NCI-H2196 treated with DMSO at 0.1 percent for 48 hours (cell line): ENCODE measurements at regions not wholly inside any gene's neighbourhood (a gene's known extent, or its start where the extent isn't known, plus 50 kb on each side); places are given as distances from the start of the nearest gene placed in this dataset.
A peak's percentile ranks its signal among the peaks of the same experiment; 100 is the strongest.

Experiments used
- DNase-seq: peaks from one replicate; lab custom pipeline; 2025; ENCODE audit not compliant: unreplicated experiment; lab: John Stamatoyannopoulos, UW

DNA sequence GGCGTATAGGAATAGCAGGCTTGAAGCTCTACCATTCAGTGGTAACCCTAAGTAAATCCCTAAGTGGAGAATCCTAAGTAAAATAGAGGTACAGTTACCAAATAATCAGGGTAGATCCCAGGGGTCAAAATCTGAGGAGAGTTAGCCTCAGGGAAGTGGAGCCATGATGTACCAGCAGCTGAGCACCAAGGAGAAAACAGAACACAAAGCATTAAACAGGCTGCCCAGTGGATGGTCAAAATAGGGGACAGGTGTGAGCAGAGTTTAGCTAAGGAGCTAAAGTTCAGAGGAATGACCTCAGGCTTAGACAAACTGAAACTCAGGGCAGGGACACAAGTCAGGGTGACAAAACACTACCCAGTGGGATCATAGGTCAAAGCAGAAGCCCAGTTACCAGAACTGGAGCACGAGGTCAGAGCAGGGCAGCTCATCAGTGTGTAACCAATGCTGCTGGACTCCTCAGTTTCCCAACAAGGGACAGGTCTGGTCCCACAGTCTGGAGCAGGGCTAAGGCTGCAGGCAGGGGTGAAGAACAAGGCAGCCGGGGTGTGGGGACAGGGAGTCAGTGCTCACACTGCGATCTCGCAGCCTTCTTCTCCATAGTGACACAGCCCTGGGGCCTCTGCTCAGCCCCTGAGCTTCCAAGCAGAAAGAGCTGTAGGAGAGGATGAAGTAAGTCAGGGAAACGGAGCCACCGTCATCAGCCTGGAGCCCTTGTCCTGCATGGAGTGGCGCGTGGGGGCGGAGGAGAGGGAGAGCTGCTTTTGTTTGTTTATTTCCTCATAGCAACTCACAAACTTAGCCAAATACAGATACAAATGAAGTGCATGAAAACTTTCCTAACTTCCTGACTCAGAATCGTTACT, 264.0 kb downstream of the MREG start:
- no peak for DNase-seq

DNA sequence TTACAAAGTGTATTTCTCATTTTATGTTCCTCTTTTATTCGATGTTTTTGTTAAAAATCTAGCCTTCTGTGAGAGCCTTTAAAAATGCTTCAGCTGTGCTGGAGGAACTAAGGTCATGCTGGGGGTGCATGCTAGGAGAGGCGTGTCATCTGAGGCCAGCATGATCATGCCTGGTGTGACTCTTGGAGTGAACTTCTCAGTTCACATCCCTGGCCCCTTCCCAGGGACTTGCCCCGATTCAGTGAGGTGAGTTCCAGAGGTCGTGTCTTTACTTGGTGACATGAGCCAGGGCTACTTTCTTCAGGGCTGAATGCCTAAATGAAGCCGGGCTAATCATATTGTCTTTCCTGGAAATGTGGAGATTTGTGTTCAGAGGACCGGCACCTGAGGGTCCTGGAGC, 264.9 kb downstream of the MREG start:
- no peak for DNase-seq

DNA sequence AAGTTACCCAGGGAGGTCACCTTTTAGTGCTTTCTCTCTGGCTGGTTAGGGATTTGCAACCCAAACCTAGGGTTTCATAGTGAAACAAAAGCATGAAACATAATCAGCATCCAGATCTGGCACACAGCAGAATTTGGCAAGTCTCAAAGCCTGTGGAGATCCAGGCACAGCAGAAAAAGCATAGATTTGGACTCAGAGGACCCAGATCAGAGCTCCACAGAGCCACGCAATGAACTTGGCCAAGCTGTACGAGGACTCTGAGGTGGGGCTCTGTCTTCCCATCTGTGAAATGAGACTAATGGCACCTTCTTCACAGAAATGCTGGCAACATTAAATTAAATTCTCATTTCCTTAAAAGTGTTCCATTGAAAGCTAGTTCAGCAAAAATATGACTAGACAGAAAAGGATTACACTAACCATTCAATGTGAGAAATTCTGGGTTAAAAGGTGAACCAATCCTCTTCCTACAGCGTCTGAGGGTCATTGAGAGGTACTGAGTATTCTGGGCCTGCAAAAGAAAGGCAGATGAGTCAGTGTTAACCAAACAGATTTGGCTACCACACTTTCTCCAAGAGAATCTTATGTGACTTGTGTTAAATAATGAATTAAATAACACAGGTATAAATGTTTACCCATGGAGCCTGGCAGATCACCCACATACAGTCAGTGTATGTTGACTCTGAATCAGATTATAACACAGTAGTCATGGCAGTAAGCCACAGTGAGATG, 266.3 kb downstream of the MREG start:
- no peak for DNase-seq

DNA sequence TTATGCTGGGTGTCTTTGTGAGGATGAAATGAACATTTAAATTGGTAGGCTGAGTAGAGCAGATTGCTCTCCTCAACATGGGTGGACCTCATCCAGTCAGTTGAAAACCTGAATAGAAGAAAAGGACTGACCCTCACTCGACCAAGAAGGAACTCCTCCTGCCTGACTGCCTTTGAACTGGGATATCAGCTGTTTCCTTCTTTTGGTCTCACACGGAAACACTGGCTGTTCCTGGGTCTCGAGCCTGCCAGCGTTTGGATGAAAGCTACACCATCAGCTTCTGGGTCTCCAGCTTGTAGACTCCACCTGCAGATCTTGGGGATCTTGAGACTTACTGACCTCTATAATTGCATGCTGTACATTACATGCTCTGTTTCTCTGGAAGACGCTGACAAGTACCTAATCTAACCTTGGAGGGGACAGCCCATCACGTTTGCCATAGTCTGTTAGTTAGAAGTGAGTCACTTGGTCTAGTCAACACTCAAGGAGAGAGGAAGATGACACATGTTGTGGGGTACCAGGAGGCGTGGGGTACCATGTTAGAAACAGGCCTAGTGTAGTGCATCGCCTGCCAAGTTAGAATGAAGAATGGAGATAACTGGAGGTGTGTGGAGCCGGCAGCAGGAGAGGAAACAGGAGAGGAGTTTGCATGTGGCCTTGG, 267.0 kb downstream of the MREG start:
- DNase-seq = no peak

DNA sequence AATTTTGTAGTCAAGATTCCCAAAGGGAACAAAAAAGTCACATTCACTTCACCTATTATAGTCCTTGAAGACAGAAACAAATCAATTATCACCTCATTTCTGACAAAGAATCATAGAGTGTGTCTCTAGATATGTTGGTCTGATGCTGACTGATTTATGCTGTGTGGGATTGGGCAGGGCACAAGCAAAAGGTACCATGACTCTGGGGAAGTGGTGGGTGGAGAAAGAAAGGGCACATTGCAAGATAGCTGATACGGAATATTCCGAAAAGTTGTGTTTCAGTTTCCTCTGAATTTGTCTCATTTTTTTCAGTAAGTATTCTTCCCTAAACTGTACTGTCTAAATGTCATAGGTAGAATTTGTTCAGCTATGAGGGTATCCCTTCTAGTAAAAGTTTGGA, 268.0 kb downstream of the MREG start:
- no peak for DNase-seq

DNA sequence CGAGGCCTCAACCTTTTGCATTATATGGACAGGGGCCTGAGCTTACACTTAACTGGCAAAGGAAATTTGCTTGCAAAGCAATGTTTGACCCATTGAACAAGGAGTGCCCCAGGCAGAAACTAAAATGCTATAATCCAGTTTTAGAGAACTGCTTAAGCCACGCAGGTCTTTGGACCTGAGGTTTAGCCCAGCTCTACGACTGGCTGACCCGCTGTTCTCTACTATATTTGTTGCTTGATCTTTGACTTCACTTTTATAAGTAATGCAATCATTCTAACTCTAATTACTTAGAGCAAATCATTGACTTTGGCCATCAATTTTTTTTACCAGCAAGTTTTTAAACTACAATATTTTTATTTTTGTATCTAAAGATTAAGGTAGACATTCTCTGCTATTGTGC, 268.8 kb downstream of the MREG start:
- DNase-seq = no peak

DNA sequence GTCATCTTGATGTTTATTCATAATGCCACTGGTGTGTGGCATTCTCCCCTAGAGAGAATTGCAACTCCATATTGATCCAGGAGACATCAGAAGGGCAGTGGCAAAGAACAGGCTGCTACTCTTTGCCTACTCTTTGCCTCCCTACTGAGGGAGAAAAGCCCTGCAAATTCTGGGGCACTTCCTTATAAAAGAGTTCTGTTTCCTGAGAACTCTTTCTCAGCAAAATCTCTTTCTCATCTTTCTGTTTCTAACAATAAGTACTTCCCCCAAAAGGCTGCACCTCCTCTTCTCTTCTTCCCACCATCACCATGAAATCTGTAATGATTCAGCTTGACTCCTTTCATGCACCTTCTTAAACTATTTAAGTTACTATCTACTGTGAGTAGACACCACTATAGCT, 270.3 kb downstream of the MREG start:
- DNase-seq = no peak

DNA sequence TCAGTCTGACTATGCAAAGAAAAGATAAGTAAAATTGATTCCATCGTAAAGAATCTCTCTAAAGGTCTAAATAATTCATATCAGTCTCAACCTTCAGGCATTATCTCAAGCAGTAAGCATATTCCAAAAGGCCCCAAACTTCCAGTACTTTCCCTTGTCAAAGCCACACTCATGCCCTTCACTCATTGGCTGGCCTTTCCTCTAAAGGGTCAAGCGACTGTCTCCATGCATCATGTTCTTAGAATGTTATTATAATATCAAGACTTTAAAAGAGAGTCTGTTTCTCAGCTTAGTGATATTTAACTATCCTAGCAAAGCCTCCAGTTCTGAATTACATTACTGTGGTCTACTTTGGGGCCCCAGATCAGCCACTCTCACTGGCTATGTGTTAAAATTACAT, 271.3 kb downstream of the MREG start:
- DNase-seq = no peak

DNA sequence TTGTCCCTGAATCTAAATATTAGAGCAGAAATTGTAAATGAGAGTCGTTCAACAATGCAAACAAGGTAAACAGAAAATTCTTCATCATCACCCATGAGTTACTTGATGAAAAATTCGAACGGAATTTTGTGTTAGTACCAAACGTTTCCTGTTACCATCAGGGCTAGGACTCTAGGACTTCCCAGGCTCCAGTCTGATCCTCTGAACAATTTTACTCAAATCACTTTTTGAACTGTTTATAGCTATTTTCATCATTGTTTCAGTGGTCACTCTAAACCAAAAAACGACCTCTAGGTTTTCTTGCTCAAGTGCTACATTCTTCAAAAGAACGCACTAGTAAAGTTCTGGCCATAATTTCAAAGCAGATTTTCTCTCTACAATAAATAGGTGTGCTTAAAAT, 273.3 kb downstream of the MREG start:
- DNase-seq = no peak

DNA sequence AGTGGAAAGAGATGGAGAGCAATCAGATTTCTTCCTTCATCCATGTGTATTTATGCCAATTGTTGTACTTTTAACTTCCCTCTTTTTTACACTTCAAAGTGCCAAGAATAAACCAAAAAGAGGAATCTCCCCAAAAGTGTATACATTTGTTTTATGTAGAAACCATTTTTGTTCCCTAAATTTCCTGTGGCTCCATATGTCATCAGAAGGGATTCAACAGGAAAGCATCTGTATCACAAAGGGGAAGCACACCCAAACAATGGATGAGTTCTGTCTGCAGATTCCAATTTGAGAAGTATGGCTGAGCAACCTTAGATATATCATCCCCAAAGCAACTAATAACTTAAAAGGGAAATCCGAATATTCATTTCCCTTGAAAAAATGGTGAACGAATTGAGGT, 275.0 kb downstream of the MREG start:
- no peak for DNase-seq

DNA sequence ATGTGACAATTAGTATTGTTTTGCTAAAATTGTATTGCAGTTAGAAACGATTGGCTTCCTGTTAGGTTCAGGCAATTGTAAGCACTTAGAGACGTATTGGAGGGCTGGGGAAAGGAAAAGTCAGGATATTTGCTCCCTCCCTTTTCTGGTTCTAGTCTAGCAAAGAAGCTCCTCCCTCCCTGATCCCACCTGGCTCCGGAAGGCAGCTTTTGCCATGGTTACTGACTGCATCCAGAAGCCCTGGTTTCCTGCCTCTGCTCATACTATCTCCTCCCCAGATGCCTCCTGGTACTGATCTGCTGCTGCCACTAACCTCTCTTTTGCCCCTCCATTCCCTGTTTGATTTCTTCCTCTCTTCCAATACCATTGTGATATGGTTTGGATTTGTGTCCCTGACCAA, 275.9 kb downstream of the MREG start:
- DNase-seq = no peak

DNA sequence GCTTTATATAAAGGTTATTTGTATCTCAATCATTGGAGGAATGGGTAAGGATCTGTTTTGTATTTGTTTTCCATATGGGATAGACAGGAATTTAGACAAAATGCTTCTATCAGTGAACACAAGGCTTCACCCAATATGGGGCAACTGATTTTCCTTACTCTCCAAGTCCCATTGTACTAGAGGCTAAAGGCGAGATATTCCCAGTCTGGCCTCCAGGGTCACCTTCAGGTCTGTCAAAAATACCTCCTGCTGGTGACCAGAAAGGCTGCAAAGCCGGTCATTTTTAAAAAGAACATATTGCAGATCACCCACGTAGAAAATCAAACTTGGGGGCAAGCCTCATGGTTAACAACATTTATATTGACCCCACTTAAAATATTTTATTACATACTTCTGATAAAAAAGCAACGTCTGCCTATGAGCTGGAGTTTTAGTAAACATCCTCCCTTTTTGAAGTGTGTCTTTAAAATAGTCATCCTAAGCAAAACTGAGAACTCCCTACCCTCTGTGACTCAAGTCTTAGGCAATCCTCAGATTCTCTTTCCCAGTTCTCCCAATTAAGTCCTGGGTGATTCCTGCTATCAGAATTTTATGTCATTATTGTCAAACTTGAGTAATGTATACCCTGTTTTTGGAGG, 276.6 kb downstream of the MREG start:
- DNase-seq = no peak

DNA sequence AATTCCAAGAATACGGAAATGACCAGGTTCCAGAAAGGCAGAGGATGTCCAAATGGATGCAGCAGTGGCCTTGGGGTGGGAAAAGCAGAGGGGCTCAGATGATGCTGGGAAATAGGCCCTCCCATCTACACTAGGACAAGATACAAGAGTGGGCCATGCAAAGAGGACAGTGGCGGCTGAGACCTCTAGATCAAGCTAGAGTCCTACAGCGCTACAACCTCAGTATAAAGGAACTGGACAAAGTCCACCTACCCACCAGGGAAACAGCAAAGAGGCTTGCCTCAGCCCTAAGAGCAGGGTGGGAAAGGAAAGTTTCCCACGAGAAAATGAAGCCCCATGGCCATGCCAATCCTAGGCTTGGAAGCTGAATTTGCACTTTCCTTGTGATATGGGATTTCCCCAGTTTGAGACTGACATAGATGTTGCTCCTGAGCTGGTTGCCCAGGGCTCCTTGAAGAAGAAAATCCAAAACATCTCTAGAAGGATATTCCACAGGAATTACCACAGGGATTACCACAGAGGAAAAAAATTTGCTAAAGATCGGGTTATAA, 282.2 kb downstream of the MREG start:
- DNase-seq = no peak

DNA sequence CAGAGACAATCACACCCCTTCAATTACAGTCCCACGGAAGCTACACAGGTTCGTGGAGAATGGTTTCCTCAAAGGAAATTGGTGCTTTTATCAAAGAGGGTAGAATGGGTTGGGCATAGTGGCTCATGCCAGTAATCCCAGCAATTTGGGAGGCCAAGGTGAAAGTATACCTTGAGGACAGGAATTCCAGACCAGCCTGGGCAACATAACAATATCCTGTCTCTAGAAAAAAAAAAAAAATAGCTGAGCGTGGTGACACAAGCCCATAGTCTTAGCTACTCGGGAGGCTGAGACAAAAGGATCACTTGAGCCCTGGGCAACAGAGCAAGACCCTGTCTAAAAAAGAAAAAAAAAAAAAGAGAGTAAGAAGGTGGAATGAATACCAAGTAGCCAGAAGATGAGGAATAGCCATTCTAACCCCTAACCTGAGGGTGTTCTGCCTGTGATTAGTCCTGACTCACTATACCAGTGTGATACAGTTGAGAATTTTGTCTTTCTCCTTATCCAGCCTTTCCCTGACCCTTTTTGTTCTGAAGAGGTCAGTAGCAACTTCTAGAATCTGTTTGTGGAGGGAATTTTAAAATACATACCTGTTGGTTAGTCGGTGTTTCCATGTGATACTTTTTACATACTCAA, 283.2 kb downstream of the MREG start:
- no peak for DNase-seq

DNA sequence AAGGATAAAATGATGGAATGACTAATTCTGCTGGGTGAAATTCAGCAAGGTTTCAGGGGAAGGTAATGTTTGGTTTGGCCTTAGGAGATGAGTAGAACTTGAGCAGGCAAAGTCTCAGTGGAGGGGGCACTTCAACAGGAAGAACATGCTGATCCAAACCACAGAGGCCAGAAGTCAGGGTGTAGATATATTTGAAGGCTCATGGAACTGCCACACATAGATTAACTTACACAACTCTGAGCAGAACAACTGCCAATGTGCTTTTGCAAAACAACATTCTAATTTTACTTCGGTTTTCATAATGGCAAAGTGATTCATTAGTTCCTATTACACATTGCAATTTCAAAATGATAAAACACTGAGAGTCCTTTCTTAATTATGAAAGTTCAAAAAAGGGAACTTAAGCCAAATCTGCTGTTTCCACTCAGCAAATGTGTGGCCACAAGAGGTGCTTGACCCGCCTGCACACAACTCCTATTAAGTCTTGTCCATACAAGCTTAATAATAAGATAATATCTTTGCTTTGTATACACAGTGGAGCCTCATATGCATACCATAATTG, 284.8 kb downstream of the MREG start:
- DNase-seq = peak; percentile 39

DNA sequence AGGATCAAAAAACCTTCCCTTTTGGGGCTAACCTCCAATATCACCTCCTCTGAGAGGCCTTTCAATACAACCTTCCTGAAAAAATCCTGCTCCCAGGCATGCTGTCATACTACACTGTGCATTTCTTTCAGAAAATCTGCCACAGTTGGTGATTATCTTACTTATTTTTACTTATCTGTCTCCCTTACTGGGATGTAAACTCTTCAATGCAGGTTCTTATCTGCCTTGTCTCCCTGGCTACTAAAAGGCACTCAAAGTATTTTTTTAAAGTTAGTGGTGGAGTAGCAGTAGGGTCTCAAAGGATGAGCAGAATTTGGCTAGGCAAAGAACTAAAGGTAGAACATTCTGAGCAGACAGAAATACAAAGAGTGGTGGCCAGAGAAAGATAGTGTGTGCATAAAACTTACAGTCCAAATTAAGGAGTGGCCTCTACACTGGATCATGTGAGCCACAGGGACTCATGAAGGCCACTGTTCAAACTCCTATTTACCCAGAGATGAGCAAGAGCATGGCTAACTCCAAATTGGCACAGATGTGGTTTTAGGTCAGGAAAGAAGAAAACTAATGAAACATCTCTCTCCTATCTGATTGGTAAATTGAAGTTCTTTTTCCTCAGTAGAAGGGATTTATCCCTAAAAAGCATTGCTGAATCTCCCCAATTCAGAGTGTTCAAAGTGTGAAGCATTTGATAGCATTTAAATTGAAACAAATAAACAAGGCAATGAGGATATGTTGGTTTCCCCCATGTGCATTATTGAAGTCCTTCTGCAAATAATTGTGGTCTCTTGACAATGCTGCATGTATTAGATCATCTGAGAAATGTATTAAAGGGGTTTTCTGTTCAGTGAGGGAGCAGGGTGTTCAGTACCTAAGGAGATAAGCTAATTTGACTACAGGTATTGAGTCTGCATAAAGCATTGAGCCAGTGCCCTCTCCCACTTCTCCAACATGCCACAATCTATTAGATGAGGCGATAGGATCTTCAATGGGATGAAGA, 285.5 kb downstream of the MREG start:
- DNase-seq = no peak

DNA sequence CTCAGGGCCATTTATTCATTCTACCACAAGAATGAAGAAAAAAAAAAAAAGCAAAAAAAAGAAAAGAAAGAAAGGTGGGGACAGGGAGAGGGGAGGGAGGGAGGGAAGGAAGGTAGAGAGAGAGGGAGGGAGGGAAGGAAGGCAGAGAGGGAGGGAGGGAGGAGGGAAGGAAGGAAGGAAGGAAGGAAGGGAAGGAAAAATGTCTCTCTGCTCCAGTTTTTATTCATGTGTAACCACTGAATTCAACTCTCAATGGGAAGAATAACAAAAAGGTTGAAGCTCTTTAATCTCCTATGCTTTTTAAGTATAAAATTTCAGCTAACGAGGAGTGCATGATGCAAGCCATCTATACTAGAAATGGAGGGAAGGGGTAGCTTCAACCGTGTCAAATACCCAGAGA, 287.3 kb downstream of the MREG start:
- DNase-seq = no peak

DNA sequence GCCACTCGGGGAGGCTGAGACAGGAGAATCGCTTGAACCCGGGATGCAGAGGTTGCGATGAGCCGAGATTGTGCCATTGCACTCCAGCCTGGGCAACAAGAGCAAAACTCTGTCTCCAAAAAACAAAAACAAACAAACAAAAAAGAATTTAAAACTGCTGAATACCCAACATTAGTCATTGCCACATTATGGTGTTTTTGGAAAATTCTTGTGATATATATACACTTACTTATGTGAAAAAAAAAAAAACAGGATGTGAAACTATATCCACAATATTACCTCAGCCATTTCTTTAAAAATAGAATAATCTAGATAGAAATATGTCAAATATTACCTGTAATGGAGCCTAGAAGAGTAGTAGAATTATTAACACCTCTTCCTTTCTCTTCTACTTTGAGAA, 288.3 kb upstream of the FN1 start:
- DNase-seq = no peak

DNA sequence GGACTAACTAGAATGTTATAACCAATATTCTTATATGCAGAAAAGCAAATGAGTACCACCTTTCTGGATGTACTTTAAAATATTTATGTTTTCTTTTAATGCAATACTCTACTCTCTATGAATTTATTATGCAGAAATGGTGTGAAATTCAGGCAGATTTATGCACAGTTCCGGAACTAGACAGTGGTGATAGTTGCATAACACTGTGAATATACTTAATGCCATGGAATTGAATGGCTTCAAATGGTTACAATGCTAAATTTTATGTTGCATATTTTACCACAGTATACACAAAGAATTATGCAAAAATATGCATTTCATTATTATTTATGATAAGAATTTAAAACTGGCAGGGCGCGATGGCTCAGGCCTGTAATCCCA, 287.8 kb upstream of the FN1 start:
- DNase-seq = no peak
